ENCODE measurements at regions not wholly inside any gene's neighbourhood (a gene's known extent, or its start where the extent isn't known, plus 50 kb on each side); places are given as distances from the start of the nearest gene placed in this dataset.
"Not testable (repeated sequence)": the region's sequence is repeated elsewhere in the genome, so short reads cannot be mapped to it uniquely, and the experiment has no call there.

GRCh38 chr17:77542551-77543490 is 402.1 kb downstream of the SEC14L1 start:
- ATAC-seq = peak; percentile 76
- intact Hi-C loops (cut with DNase I, micrococcal nuclease) = loop anchor here in 1 of 2 donors (2.0 kb wide), 1 partner anchor 472 kb away; no protein-coding TSS in a partner anchor
- peak; percentile 61 to 80 for DNase-seq

- DNase-seq = peak; percentile 58 to 70
- intact Hi-C loops (cut with DNase I, micrococcal nuclease) = loop anchor here in 1 of 2 donors (2.0 kb wide), 1 partner anchor 471 kb away; no protein-coding TSS in a partner anchor
- peak; percentile 67 for ATAC-seq
These were observed 403.0 kb downstream of the SEC14L1 start for GRCh38 chr17:77543801-77544200.

- intact Hi-C loops (cut with DNase I, micrococcal nuclease) = no loop called here
- no peak for ATAC-seq
- no peak for DNase-seq
These were observed 403.8 kb downstream of the SEC14L1 start for GRCh38 chr17:77544347-77545110.

GRCh38 chr17:77546772-77547241 is 406.0 kb downstream of the SEC14L1 start:
- DNase-seq = peak; percentile 74 to 78
- intact Hi-C loops (cut with DNase I, micrococcal nuclease) = no loop called here
- ATAC-seq = peak; percentile 71

- intact Hi-C loops (cut with DNase I, micrococcal nuclease) = no loop called here
- no peak for ATAC-seq
These were observed 408.2 kb downstream of the SEC14L1 start for GRCh38 chr17:77548967-77549366.

GRCh38 chr17:77549726-77550366 is 408.7 kb upstream of the TNRC6C start:
- ATAC-seq (no peak), DNase-seq (no peak)
- intact Hi-C loops (cut with DNase I, micrococcal nuclease) = no loop called here

More at GRCh38 chr17:77548967-77549366, 408.2 kb downstream of the SEC14L1 start:
- DNase-seq = no peak

- DNase-seq (no peak), ATAC-seq (no peak)
- intact Hi-C loops (cut with DNase I, micrococcal nuclease) = no loop called here
These were observed 404.9 kb upstream of the TNRC6C start for GRCh38 chr17:77553459-77554066.

GRCh38 chr17:77555121-77555591 is 403.3 kb upstream of the TNRC6C start:
- intact Hi-C loops (cut with DNase I, micrococcal nuclease) = no loop called here
- ATAC-seq (no peak), DNase-seq (no peak)

GRCh38 chr17:77555741-77556291 is 402.7 kb upstream of the TNRC6C start:
- DNase-seq (peak in 1 of 2 donors; percentile 67), ATAC-seq (peak; percentile 64)
- intact Hi-C loops (cut with DNase I, micrococcal nuclease) = no loop called here

GRCh38 chr17:77556383-77557061 is 402.0 kb upstream of the TNRC6C start:
- ATAC-seq (no peak), DNase-seq (no peak)
- intact Hi-C loops (cut with DNase I, micrococcal nuclease) = no loop called here

GRCh38 chr17:77558846-77559626 is 399.5 kb upstream of the TNRC6C start:
- intact Hi-C loops (cut with DNase I, micrococcal nuclease) = no loop called here
- no peak for ATAC-seq
- DNase-seq = no peak

- intact Hi-C loops (cut with DNase I, micrococcal nuclease) = no loop called here
- peak; percentile 77 for ATAC-seq
- DNase-seq = peak in 1 of 2 donors; percentile 31
These were observed 398.1 kb upstream of the TNRC6C start for GRCh38 chr17:77560381-77560780.

GRCh38 chr17:77560841-77561240 is 397.7 kb upstream of the TNRC6C start:
- ATAC-seq (no peak), DNase-seq (no peak)
- intact Hi-C loops (cut with DNase I, micrococcal nuclease) = no loop called here

- ATAC-seq = not testable (repeated sequence)
These were observed 396.1 kb upstream of the TNRC6C start for GRCh38 chr17:77562361-77562760.

GRCh38 chr17:77563439-77564102 is 394.9 kb upstream of the TNRC6C start:
- no peak for DNase-seq
- no peak for ATAC-seq
- intact Hi-C loops (cut with DNase I, micrococcal nuclease) = no loop called here

More at GRCh38 chr17:77562361-77562760, 396.1 kb upstream of the TNRC6C start:
- DNase-seq; intact Hi-C loops (cut with DNase I, micrococcal nuclease): not testable (repeated sequence)

GRCh38 chr17:77564278-77564920 is 394.1 kb upstream of the TNRC6C start:
- intact Hi-C loops (cut with DNase I, micrococcal nuclease) = no loop called here
- DNase-seq = no peak

More at GRCh38 chr17:77564278-77564920, 394.1 kb upstream of the TNRC6C start:
- ATAC-seq = no peak
